T-helper 1 cell treated with Interleukin-12 subunit alpha and Interleukin-12 subunit beta and Interleukin-4 antibody, amounts not matched to agents 30 ng/mL and 1 ng/mL, for 36 hours (primary cell): ENCODE measurements at regions not wholly inside any gene's neighbourhood (a gene's known extent, or its start where the extent isn't known, plus 50 kb on each side); places are given as distances from the start of the nearest gene placed in this dataset.

Experiments
- intact Hi-C: fragments of 100-400 bp; cut with micrococcal nuclease; formaldehyde crosslinking; loops from one replicate; pipeline ENCODE4 v1.15.1; 2024

DNA sequence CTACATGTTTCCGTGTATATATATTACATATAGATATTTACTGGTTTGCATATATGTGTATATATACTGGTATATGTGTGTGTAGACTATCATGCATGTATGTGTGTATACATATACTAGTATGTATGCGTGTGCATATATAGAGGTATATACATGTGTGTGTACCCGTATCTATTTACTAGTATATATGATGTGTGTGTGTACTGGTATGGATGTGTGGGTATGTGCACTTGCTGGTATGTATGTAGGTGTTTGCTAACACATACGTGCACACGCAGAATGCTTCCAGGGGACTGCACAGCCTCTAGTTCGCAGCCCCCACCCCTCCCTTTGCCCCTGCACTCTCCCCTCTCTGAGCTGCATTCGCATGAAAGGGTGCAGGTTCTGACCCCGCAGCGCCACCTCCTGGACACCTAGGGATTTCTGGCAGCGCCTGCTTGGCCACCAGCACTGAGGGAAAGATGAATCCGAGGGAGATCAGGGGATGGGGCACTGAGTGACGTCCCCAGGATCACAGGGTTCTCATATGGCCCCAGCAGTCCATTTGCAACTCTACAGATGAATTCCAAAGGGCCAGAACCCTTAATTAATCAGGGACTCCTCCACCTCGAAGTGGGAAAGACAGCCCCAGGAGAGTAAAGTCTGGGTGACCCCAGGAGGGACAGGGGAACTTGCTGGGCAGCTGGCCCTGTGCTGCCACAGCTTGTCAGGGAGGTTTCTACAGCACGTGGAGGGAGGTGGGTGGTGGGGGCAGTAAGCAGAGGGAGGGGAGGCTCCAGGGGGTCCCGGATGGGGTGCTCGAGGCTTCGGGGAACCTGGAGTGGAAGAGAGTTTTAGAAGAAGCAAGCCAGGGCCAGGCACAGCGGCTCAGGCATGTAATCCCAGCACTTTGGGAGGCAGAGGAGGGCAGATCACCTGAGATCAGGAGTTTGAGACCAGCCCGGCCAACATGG is 66.8 kb upstream of the ASAP2 start:
- intact Hi-C loops: loop anchor here (1.0 to 10.0 kb wide), 4 partner anchors 215 to 1936 kb away; no protein-coding TSS in a partner anchor

DNA sequence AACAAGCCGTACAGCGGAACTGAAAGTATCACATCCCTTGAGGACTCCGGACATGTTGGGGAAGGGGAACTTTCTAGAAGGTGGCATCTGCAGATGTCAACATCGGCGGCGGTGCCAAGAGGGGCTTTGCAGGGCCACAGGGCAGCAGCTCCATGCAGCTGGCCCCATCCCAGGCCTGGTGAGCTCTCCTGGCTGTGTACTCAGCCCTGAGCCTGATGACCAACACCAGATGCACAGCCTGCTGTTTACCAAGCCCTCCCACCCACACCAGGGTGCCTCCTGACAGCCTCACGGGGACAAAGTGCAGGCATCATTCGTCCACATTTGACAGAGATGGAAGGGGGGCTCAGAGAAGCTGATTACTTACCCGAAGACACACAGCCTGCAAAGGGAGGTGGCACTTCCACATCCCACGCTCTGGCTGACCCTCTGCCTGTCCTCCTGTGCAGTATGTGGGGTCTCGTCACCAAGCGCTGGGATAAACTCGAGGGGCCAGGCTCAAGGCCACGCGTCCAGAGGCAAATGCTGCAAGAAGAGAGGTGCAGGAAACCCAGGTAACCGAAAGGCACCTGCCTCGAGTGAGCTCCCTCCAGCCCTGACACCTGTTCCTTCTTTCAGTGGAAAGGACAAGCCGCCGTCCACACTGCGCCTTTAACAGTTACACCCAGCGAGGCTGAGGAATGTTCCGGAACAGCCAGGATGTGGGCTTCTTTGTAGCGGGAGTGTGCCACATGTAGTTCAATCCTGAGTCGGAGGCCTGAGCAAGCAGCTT is 69.0 kb upstream of the ASAP2 start:
- intact Hi-C loops: no loop called here

DNA sequence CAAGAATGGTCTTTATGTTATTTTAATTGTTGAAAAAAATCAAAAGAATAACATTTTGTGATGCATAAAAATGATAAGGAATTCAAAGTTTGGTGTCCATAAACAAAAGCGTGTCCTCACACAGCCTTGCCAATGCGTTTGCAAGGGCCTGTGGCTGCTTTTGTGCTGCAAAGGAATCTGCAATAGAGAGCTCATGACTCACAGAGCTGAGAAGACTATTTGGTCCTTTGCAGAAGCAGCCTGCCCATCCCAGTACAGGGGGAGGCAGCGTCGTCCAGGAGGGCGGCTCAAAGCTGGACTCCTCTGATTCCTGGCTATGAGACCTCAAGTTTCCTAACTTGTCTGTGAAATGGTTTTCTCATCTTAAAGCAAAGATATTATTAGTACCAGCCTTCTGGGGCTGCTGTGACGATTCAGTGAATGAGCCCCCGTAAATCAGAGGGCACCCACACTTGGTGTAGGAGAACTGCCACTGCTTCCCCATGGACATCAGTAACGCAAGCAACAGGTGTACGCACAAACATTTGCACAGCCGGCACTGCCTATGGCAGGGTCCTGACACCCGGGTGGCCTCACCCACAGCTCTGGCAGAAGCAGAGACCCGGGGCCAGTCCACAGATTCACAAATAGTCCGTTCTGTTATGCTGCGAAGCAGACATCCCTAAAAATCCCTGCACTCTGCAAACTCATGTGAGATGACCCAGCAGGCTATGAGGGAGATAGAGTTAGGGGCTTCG is 70.6 kb upstream of the ASAP2 start:
- intact Hi-C loops: no loop called here

DNA sequence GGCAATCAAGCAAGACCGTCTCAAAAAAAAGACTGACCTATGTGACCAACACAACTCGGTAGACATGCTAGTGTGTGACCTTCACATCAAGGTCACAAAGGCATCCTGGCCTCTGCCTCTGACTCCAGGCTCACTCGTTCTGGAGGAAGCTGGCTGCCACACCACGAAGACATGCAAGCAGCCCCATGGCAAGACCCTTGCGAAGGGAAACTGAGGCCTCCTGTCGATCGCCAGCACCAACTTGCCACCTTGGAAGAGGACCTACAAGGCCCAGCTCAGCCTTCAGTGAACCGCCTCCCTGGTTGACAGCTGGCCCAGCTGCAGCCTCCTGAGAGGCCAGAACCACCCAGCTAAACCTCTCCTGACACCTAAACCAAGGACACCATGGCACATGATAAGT is 79.3 kb upstream of the ASAP2 start:
- intact Hi-C loops: no loop called here

DNA sequence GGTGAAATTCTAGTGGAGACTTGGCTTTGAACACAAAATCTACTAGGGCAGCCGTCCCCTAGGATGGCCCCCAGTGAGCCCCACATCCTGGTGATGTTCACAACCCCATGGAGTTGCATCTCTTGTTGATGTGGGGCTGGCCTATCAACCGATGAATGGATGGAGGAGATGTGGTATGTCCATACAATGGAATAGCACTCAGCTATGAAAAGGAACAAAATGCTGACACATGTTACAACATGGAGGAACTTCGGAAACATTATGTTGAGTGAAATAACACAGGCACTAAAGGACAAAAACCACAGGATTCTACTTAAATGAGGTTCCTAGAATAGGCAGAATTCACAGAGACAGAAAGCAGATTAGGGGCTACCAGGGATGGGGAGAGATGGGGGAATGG is 80.1 kb upstream of the ASAP2 start:
- intact Hi-C loops: no loop called here

DNA sequence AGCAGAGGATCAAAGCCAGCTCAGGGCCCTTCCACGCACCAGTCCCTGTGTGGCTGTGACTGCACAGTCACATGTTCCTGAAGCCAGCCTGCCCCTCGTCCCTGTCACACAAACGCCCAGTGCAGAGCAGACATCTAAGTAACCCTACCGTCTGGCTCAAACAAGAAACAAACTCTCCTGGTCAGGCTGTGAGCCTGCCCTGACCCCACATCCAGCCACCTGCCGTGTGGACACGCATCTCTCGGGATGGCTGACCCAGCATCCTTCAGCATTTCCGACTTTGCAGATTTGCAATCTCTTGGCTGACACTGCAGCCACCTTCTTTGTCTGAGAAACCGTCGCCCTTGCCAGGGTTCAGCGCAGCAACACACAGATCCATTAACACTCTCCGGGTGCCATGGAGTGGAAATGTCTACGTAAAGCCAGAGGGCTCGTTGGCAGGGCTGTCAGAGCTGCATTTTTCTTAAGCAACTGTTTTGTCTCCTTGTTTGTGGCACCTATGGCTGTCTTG is 82.3 kb upstream of the ASAP2 start:
- intact Hi-C loops: no loop called here

DNA sequence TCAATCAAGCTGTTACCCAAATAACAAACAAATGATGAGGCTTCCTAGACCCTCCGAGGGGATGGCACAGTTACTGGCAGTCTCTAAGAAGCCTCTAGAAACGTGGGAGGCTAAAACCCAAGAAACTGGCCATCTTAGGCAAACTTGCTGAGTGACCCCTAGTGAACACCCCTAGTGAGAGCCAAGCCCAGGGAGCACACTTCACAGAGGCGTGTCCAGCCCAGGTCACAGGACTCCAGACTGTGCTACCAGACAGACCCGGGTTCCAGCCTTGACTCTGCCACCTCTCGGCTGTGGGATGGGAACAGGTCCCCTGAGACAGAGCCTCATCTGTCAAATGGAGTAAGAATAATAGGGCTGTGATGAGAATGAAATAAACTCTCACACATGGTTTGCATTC is 83.5 kb upstream of the ASAP2 start:
- intact Hi-C loops: no loop called here

DNA sequence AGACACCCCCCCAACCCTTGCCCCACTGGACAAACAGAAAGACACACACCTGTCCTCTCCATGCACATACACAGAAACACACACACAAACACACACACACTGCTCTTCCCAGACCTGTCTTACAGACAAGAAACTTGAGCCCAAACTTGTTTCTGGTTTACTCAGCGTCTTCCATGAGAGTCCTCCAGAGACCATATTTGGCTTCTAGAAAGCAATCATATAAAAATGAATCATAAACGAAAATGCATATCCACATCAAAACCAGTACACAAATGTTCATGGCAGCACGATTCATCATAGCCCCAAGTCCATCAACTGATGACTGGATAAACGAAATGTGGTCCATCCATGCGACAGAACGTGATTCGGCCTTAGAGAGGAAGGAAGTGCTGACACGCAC is 84.2 kb upstream of the ASAP2 start:
- intact Hi-C loops: no loop called here

DNA sequence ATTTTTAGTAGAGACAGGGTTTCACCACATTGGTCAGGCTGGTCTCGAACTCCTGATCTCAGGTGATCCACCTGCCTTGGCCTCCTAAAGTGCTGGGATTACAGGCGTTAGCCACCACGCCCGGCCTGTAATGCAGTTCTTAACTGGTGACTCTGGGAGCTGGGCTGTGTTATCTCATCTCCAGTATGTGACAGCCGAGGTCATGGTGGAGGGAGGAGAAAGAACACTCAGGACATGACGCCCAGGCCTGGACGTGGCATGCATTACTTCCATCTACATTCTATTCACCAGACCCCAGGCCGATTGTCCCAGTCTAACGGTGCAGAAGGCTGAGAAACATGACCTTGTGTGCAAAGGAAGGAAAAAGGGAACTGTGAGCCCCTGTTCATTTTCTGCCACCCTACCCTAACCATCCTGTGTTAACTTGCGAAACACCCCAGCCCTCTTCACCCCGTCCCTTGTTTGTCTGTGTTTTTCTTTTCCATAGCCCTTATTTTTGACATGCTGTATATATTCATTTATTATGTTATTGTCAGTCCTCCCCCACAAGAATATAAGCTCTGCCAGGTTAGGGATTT is 88.1 kb upstream of the ASAP2 start:
- intact Hi-C loops: no loop called here

DNA sequence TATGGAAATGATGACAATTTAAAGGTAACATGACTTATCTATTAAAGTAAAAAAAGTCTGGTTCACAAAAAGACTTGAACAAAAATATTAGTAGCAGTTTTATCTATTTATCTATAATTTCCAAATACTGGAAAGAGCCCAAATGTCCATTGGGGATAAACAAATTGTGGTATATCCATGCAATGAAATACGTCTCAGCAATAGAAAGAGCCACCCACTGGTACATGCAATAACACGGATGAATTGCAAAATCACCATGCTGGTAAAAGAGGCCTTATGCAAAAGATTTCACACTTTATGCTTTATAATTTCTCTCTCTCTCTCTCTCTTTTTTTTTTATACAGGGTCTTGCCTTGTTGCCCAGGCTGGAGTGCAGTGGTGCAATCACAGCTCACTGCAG is 91.4 kb upstream of the ASAP2 start:
- intact Hi-C loops: no loop called here

DNA sequence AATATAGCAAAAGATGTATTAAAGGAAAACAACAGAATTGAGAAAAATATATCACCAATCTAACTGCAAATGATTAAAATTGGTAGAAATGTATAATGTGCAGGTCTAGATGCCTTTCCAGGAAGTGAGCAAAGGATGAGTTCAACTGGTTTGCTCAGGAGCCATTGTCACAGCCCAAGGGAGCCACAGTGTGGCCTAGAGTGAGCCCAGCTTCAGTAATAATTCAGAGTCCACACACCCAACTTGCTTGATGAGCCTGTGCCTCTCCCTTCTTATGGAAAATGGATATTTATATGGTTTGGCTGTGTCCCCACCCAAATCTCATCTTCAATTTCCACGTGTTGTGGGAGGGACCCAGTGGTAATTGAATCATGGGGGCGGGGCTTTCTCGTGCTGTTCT is 92.2 kb upstream of the ASAP2 start:
- intact Hi-C loops: loop anchor here (1.0 kb wide), 1 partner anchor 241 kb away; no protein-coding TSS in a partner anchor

DNA sequence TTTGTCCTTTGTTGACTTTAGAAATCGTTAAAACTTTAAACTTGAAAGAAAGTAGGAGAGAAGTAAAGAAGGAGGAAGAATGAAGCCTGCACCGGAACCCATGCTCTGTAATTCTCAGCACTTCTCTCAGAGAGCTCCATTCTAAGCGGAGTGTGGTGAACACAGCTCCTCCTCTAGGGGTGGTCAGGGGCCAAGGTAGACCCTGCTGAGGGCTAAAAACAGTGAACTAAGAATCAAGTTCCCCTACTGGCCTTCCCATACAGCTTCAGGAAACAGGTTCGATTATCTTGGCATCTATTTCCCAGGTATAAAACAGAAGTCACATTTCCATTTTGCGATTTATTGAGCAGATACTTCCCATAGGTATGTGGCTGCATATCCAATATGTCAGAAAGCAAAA is 92.7 kb upstream of the ASAP2 start:
- intact Hi-C loops: loop anchor here (1.0 kb wide), 1 partner anchor 241 kb away; no protein-coding TSS in a partner anchor

DNA sequence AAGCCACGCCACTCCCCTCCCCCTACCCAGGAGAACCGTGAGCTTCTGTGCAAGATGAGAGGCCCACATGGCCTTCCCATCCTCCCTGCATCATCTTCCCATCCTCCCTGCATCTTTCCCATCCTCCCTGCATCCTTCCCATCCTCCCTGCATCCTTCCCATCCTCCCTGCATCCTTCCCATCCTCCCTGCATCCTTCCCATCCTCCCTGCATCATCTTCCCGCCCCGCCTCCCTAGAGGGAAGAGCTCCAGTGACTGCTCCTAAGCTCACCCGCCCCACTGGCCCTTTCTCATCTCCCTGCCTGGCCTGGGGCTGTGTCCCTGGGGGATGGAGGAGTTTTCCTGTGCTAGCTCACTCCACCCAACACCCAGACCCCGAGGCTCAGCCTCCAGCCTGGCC is 93.3 kb upstream of the ASAP2 start:
- intact Hi-C loops: no loop called here

DNA sequence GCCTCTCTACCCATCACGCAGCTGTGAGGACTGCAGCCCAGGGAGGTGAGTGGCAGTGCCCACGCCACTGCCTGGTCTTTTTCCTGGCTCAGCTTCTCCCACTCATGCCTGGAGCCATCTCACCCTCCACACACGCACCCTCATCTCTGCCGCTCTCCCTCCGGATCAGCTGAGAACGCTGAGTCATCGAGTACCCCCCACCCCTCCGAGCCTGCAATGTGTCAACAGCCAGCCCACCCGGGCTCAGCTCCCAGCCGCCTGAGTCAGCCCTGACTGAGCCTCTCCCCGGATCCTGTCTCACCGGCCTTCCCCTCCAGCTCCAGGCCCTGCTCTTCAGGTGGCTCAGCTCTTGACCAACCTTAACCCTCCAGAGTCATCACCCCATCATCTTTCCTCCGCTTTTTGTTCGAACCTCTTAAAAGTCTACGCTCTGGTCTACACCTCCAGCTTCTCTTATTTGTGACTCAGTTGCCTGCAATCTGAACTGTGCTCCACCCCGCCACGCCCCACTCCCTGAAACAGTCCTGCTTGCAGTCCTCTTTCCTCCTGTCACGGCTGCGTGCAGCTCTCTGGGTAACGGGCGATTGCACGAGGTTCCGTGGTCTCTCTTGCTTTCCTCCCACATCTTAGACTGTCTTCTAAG is 94.4 kb upstream of the ASAP2 start:
- intact Hi-C loops: no loop called here

DNA sequence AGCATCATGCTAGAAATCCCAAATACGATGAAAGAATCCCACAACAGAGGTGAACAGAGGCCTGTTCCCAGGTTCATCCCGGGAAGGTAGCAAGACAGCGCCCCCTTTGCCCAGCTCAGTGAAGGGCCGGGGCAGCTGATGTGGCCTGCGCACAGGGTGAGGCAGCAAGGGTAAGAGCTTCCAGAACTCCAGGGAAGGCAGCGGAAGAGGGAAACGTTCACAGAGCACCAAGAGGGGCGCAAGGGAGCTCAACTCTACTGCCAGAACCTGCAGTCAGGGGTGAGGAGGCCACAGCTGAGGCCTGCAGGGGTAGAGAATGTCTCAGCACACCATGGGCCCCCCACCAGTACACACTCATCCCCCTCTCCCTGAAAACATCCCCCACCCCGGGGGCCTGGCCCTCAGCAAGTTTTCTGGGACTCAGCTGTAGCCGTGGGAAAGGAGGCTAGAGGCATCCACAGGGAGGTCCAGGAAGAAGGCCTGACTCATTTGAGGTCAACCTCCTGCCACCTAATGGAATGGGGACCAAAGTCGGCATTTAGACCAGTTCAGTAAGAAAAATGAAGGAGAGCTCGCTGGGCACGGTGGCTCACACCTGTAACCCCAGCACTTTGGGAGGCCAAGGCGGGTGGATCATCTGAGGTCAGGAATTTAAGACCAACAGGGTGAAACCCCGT is 95.6 kb upstream of the ASAP2 start:
- intact Hi-C loops: no loop called here

DNA sequence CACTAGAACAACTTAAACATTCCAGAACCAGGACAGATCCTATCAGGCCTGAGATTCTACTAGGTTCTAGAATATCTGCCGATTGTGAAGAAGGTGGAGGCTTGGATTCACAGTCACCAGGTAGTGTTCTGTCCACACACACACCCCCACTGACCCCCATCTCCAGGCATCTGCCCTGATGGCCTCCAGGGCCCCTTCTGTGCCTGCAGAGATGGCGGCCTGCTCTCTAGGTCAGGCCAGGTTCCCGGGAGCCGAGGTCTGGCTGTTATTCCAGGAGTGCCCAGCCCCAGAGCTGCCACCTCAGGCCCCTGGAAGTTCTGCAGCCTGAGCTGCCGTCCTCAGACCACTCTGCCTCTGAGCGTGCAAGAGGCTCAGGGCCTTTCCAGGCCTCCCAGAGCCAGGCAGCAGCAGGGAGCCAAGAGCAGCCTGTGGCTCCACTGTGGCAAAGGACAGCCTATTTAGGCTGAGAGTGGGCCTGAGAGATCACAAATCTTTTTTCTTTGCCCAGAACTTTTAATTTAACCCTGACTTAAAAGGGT is 96.2 kb upstream of the ASAP2 start:
- intact Hi-C loops: no loop called here

DNA sequence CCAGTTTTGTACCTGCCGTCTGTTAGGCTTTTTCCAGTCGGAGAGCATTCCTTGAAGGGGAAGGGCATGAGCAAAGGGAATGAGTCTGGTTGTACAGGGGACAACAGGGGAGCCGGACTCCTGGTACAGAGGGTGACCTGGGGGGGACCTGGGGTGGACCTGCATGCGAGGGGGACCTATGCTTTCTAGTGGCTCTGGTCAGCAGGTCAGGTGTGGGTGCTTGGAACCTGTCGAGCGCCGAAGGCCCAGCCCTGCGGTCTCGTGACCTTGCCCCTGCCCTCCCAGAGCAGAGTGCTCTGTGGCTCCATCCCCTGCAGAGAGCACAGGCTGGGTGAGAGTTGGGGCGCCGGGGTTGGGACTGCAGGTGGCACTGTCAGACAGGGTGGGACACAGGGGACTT is 96.7 kb upstream of the ASAP2 start:
- intact Hi-C loops: no loop called here

DNA sequence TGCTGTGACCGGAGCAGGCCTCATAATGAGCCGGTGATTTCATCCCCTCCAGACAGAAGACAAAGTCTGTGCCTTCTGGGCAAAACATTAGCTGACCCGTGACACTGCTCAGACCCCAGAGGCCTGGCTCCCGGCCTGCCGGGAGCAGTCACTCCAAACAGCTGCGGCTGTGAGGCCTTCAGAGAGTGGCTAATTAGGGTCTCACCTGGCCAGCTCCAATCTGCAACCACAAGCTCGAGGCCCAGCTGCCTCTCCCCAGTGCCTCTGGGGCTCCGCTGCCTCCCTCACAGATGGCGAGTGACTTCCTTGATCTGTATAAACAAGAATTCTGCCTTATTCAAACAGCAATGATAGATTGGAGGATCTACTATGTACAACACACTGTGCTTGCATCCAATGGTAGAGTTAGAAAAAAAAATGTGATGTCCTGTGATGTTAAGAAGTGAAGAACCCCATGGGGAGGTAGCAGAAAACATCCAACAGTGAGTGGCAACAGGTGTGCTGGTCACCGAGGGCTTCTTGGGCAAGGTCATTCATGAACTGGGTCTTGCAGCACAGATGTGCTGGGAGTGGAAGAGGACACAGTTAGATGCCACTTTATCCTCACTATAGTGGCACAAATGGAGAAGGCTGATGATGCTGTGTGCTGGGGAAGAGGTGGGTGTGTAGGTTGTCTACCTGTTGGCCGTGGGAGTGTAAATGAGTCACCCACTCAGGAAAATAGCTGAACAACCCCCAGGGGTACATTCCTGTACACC is 98.2 kb upstream of the ASAP2 start:
- intact Hi-C loops: no loop called here
